Mucosa of descending colon (tissue), 3 donors: ENCODE measurements at regions not wholly inside any gene's neighbourhood (a gene's known extent, or its start where the extent isn't known, plus 50 kb on each side); places are given as distances from the start of the nearest gene placed in this dataset.

Experiments used
- ATAC-seq: fragments of 200-7000 bp; cut with Tn5 transposase; one replicate; pipeline ENCODE4 v1.9.1; 2020; ENCODE audit warnings: mild to moderate bottlenecking, moderate library complexity
- DNase-seq, 3 donors: peaks; one replicate each; pipeline ENCODE4 v3.0.0-alpha.2; 2020
- H3K36me3 ChIP-seq: fragments of 200-600 bp; one replicate; pipeline ENCODE4 v1.8.0; 2021; ENCODE audit warnings: low read depth, mild to moderate bottlenecking
- H3K4me1 ChIP-seq: fragments of 200-600 bp; one replicate; pipeline ENCODE4 v1.8.0; 2021; ENCODE audit warnings: low read depth, mild to moderate bottlenecking
- H3K4me3 ChIP-seq: fragments of 200-600 bp; one replicate; pipeline ENCODE4 v1.8.0; 2021; ENCODE audit warnings: mild to moderate bottlenecking
- H3K9me3 ChIP-seq: fragments of 200-600 bp; one replicate; pipeline ENCODE4 v1.8.0; 2021; ENCODE audit warnings: mild to moderate bottlenecking
- CTCF ChIP-seq: fragments of 200-600 bp; IDR thresholded peaks from one replicate; pipeline ENCODE4 v1.8.0; 2022; ENCODE audit warnings: antibody characterized with exemption, mild to moderate bottlenecking
- intact Hi-C, 2 donors: fragments of 100-400 bp; cut with DNase I in 1 of 2; cut with micrococcal nuclease in 1 of 2; formaldehyde crosslinking; loops; one replicate each; pipeline versions ENCODE4 v1.11.0 to v1.11.1; 2022; cut with DNase I, micrococcal nuclease
- donor health status: DM: no; HTN: no; CAD: no; lungs with moderate emphysema.
- donor health status: DM: no; HTN: no; CAD: no.
- donor health status: DM: no; HTN: yes; CAD: no.

- no peak for TF ChIP-seq CTCF
- ATAC-seq (no peak), DNase-seq (no peak)
- H3K4me1 ChIP-seq = no peaks in the 10 kb centered on the region
- no peaks in the 10 kb centered on the region for H3K36me3 ChIP-seq
- H3K9me3 ChIP-seq = peaks cover 15% of the 10 kb centered on the region
- no peak overlapping the region for H3K4me3 ChIP-seq
- intact Hi-C loops = no loop called here
Observed at GRCh38 chr7:41760293-41760692, 57.4 kb upstream of the INHBA start.

DNA sequence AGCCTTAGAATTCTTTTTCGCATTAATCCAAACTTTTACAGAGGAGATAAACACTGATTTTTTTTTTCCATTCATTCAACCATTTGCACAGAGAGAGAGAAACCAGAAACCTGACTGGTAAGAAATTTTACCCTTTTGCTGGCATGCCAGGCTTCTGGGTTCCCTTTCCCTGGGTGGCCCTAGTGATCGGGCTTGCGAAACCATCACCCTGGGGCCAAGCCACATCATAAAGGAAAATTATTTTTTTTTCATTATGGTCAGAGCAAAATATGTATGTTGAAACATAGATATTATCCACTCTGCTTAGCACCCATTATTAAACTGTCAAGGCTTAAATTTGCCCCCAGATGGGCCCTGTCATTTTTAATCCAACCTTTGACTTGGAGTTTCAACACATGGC is 55.4 kb upstream of the INHBA start:
- ATAC-seq = no peak
- Histone ChIP-seq H3K4me3 (no peak overlapping the region), H3K9me3 (peaks cover 15% of the 10 kb centered on the region), H3K36me3 (no peaks in the 10 kb centered on the region), H3K4me1 (no peaks in the 10 kb centered on the region)
- no peak for DNase-seq
- no peak for TF ChIP-seq CTCF
- intact Hi-C loops = no loop called here

GRCh38 chr7:41756650-41757182 is 53.8 kb upstream of the INHBA start:
- TF ChIP-seq CTCF = no peak
- intact Hi-C loops = no loop called here
- Histone ChIP-seq H3K4me1 (no peaks in the 10 kb centered on the region), H3K36me3 (no peaks in the 10 kb centered on the region), H3K4me3 (no peak overlapping the region), H3K9me3 (peaks cover 15% of the 10 kb centered on the region)
- DNase-seq (no peak), ATAC-seq (no peak)

GRCh38 chr7:41755096-41755495 is 52.2 kb upstream of the INHBA start:
- ATAC-seq = no peak
- no peak for TF ChIP-seq CTCF
- intact Hi-C loops = no loop called here

GRCh38 chr7:41754046-41754445 is 51.2 kb upstream of the INHBA start:
- DNase-seq = no peak
- TF ChIP-seq CTCF = no peak

More at GRCh38 chr7:41755096-41755495, 52.2 kb upstream of the INHBA start:
- DNase-seq = no peak
- no peaks in the 10 kb centered on the region for H3K4me1 ChIP-seq
- H3K4me3 ChIP-seq = no peak overlapping the region
- H3K9me3 ChIP-seq = peaks cover 15% of the 10 kb centered on the region
- no peaks in the 10 kb centered on the region for H3K36me3 ChIP-seq

More at GRCh38 chr7:41754046-41754445, 51.2 kb upstream of the INHBA start:
- intact Hi-C loops = no loop called here
- Histone ChIP-seq H3K9me3 (peaks cover 15% of the 10 kb centered on the region), H3K4me1 (no peaks in the 10 kb centered on the region), H3K4me3 (no peak overlapping the region), H3K36me3 (no peaks in the 10 kb centered on the region)
- no peak for ATAC-seq
